Cardiac septum (tissue), 1 donor: ENCODE measurements at regions not wholly inside any gene's neighbourhood (a gene's known extent, or its start where the extent isn't known, plus 50 kb on each side); places are given as distances from the start of the nearest gene placed in this dataset.
"Not testable (repeated sequence)": the region's sequence is repeated elsewhere in the genome, so short reads cannot be mapped to it uniquely, and the experiment has no call there.

ENCODE experiments used
- DNase-seq: peaks from one replicate; pipeline ENCODE4 v3.0.0-alpha.2; 2020; ENCODE audit warnings: low spot score
- intact Hi-C: fragments of 100-400 bp; cut with DNase I; formaldehyde crosslinking; loops from one replicate; pipeline ENCODE4 v1.14.0; 2022
- donor health status: DM: no; HTN: no; CAD: no.

DNA sequence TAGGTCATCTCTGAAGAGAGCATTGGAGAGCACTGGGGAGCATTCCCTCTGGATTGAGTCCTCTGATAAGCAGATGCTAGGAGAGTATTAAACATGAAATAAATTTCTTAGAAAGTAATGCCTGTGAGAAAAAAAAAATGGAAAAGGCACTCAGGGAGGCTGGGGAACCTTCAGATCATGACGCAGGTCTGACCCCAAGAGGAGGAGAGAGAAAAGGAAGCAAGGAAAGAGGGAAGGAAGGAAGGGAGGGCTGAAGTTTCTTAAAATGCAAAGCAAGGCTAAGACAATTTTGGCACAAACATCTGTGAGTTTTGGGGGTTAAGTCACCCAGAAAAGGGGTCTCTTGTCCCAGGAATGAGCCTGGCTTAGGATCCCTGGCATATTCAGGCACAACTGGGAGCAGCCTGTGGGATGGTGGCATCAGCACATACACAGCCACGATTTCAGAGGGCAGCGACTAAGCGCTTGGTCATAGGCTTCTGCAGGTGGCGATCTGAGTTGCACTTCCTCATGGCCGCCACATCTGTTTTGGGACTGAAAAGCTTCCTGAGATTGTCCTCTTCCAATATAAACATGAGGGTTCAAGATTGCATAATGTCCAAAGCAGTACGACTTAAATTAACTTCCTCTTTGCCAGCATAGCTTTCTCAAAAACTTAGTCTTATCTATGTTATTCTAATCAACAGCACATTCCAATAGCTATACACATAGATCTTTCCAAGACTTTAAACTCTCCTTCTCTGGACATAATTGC is 692.7 kb downstream of the DNAH5 start:
- no peak for DNase-seq

DNA sequence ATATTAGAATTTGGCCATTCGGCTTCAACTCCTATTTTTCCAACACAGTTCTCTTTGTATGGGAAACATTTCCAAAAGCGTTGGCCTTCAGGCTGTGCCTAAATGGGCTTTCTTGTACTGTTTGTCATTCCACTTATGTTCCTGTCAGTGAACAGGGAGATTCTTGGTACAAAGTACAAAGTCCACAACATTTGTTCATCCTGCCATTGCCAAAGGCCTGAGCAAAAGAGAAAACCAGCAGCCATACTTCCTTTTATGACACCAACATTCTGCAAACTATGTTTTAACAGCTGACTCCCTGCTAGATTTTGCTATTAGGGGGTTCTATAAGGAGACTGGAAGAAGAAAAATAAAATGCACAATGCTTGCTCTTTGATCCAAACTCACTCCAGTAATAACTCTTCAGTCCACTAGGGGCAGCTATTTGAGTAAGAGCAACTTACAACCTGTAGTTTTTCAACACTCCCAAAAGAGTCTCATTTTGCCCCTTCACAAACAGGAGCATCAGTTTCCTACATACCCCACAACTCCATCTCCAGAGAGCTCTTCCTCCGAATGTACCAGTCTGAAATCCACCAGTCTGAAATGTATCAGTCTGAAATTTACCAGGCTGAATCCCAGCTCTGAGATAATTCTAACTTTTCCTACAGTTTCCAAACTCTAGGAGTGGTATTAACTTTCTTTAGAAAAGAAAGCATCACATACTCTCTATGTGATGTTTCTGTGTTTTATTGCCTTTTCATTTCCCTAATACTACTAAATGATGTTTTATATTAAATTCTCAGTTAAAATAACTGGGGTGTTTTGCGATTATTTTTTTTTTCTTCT is 693.8 kb downstream of the DNAH5 start:
- intact Hi-C loops: no loop called here
- DNase-seq: no peak

More for the DNA sequence above, 692.7 kb downstream of the DNAH5 start:
- intact Hi-C loops: no loop called here

DNA sequence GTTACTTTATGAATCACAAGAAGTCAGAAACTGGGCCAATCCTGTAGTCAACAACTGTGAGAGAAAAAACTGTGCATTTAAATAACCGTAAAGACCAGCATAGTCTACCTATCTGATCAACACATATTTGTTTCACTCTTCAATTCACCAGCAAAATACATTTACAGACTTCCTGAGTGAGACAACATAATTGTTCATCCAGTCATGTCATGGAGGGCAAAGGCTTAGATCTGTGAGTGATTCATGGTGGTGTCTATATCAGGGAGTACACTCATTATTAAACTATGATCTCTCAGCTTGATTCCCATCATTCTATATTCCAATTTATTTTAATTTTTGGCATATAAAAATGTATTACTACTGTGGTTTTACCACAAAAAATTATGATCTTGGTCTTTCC is 694.6 kb downstream of the DNAH5 start:
- intact Hi-C loops: no loop called here
- DNase-seq: no peak

DNA sequence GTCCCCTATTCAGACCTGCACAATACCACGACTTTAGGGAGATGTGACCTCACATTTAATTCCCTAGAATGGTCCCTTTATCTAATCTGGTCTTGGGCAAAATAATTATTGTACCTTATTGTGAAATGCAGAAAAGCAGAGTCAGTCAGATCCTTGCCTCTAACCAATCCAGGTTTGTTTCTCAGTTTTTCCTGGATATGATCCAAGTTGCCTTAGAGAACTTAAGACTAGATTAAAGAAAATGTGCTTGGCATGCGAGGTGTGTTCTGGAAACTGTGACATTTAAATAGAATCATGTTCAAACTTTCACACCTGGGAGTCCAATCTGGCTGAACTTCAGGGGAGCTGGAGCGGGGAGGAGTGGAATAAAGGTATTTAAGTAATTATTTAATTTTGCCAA is 696.2 kb downstream of the DNAH5 start:
- intact Hi-C loops: no loop called here
- DNase-seq: no peak

DNA sequence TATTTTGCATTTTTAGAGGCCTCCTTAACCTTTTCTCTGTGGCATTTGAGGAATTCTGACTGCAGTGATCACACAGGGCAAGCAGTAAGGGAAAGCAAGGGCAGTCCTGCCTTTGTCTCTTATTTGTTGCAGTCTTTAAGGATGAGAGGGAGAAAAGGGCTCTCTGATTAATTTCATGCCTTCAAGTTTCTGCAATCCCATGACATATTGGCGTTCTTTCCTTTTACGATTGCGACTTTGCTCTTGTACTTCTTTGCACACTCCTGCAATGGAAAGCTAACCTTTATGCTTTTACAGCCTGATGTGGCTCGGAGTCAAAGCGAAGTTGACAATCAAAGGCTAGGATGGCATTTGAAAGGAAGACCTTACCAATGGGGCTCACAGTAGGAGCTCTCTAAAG is 698.4 kb downstream of the DNAH5 start:
- intact Hi-C loops: no loop called here
- no peak for DNase-seq

DNA sequence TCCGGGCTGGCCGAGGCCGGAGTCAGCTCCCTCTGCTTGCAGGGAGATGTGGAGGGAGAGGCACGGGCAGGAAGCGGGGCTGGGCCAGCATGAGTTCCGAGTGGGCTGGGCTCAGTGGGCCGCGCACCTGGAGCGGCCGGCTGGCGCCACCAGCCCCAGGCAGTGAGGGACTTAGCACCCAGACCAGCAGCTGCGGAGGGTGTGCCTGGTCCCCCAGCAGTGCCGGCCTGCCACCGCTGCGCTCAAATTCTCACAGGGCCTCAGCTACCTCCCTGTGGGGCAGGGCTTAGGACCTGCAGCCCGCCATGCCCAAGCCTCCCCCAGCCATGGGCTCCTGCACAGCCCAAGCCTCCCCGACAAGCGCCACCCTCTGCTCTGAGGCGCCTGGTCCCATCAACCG is 700.3 kb downstream of the DNAH5 start:
- no peak for DNase-seq
- intact Hi-C loops: no loop called here

DNA sequence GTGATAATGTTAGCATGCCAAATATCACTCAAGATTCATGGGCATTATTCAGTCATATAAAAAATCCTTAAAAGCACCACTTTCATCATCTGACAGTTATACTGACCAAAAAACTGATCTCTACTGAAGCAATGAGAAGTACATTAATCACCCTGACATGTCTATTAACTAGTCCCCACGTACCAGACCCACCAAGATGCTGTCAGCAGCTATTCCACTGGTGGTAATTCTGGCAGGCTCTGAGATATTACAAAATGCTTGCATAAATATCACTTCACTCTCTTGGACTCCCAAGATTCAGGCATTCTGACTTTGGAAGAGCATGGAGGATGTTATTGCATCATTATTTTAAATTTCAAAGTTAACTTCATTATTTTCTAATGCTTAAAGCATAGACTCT is 717.0 kb downstream of the DNAH5 start:
- no peak for DNase-seq
- intact Hi-C loops: no loop called here

DNA sequence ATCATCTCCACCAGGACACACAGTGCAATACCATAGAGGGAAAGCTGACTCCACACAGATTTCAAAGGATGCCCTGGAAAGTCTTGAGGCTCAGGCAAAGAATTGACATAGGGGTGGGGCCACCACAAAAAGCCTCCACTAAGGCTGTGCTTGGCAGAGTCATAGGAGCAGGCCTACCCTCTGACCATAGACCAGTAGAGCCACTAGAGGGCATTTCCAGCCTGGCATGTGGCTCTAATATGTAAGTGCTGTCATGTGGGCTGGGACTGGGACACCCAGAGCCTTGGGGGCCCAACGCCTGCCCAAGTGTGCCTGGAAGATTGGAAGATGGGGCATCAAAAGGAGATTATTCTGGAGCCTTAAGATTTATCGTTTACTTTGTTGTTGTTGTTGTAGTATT is 726.0 kb downstream of the DNAH5 start:
- intact Hi-C loops: no loop called here
- no peak for DNase-seq

DNA sequence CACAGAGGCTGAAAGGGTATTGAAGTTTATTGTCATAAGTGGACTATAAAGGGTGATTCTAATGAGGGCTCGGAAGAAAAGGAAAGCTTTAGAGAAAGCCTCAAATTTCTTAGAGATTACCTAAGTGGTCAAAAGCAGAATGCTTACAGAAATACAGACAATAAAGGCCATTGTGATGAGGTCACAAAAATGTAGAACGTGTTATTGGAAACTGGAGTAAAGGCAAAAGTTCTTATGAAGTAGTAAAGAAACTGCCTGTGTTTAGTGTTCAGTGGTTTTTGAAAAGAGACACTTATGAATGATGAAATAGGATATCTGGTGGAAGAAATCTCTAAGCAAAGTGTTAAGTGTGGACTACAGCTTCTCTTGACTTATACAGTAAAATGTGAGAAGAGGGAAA is 726.9 kb downstream of the DNAH5 start:
- DNase-seq: no peak
- intact Hi-C loops: no loop called here

DNA sequence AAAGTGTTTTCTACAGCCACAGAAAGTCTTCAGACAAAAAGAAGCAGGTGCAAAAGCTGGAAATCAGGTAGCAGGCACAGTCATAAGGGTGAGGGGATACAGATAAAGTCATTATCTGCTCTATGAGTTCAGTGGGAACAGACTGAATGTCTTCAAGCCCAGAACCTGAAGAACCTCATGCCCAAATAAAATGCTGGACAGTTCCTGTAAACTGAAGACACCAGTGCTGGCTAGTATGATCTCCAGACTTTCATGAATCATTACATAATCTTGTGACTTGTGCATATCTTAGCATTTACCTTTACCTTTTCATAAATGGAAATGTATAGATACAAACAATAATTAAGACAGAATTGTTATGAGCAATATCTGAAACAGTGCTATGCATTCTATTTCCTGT is 728.7 kb downstream of the DNAH5 start:
- intact Hi-C loops: no loop called here

DNA sequence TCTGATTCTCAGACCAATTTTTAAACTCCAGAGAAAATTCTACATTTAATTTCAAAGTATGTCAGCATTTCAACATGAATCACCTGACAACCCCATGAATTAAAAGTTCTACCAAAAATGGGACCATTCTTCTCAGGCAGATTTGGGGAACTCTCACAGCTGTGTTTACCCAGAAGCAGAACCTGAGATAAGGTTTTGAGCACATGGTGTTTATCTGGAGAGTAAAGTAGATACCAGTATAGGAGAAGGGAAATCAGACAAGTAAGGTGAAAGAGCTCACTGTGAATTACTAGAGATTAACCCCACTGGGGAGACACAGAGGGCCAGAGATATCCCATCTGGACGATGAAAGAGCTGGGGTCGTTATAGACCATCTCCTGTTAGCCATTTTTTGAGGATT is 729.1 kb downstream of the DNAH5 start:
- intact Hi-C loops: no loop called here
- DNase-seq: no peak

More for the DNA sequence above, 728.7 kb downstream of the DNAH5 start:
- DNase-seq: no peak

DNA sequence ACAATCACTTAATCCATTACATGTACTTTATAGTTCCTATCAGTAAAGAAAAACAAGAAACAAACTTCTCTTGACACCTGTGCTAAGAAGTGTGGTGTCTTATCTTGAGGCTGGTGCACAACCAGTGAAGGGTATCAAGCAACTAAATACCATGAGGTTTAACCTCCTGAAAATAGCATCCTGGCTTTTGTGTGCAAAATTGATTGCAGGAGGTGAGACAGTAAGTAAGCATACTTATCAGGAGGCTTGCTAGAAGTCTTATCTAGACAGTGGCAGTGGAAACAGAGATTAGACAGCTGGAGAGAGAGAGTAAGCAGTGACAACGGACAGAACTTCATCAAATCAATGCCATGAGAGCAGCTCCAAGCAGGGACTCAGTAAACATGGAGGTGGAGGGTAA is 730.3 kb downstream of the DNAH5 start:
- intact Hi-C loops: no loop called here
- DNase-seq: no peak

DNA sequence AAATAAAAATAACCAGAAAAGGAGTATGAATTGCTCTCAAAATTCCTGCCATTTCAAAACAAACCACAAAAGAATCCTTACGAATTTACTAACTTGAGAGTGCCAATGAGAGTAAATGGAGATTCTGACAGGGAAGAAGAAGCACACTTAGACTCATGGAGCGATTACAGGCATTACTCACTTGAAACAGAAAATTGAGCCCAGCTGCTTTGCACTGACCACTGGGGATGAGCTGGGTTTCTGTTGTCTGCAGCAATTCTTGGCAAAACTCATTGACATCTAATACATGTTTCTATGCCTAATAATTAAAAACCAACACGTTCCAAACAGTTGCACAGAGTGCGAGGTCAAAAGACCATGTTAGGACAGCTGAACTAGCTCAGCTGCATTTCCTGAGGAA is 731.6 kb downstream of the DNAH5 start:
- intact Hi-C loops: no loop called here

DNA sequence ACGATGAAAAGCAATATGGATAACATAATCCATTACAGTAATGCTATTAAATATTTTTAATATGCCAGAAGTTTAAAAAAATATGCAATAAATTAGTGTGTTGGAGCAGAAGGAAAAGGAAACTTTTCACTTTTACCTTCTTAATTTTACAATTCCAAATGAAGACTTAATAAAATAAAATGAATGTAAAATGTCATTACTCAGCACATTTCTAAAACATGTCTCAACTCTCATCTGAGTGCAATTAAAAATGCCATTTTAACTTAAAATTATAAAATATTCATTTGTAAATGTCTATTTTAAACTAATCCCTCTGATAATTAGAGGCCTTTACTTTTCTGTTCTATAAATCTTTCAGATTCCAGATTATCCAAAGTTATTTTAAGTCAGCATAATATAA is 733.4 kb downstream of the DNAH5 start:
- intact Hi-C loops: no loop called here
- DNase-seq: no peak

More for the DNA sequence above, 731.6 kb downstream of the DNAH5 start:
- DNase-seq: no peak

DNA sequence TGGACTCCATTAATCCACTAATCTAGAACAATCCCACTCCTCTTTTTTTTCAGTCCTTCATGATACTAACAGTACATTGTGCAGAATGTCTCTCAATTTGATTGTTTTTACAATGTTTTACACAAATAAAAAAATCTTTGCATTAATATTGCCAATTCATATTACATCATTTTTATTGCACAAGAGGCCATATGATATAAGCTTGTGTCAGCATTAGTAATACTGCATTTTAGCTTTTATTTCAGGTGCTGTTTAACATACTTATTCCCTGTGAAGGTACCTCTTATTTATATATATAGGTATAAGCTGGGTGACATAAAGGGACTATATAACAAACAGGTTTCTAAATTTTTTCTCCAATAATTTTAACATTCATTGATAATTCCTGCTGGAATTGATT is 737.4 kb downstream of the DNAH5 start:
- intact Hi-C loops: no loop called here
- DNase-seq: no peak

DNA sequence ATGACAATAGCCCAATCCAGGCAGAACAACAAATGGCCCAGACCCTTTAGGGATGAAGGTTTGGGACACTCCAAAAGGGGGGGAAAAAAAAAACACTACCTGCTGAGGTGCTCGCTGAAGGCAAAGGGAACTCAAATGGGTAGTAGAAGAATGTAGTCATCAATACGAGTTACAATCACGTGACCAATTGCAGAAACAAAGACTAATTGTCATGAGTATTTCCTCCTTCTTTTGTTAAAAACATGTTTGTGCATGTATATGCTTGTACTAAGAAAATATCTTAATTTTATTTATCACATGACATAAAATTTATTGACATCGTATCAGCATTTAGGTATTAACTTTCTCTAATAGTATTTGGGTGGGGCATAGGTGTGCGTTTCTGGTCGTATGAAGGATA is 743.5 kb downstream of the DNAH5 start:
- intact Hi-C loops: no loop called here
- DNase-seq: no peak

DNA sequence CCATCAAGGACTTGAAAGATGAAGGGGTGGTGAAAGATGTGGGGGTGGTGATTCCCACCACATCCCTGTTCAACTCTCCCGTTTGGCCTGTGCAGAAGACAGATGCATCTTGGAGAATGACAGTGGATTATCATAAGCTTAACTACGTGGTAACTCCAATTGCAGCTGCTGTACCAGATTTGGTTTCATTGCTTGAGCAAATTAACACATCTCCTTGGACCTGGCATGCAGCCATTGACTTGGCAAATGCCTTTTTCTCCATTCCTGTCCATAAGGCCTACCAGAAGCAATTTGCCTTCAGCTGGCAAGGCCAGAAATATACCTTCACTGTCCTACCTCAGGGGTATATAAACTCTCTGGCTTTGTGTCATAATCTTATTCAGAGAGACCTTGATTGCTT is 746.3 kb downstream of the DNAH5 start:
- intact Hi-C loops: not testable (repeated sequence)

DNA sequence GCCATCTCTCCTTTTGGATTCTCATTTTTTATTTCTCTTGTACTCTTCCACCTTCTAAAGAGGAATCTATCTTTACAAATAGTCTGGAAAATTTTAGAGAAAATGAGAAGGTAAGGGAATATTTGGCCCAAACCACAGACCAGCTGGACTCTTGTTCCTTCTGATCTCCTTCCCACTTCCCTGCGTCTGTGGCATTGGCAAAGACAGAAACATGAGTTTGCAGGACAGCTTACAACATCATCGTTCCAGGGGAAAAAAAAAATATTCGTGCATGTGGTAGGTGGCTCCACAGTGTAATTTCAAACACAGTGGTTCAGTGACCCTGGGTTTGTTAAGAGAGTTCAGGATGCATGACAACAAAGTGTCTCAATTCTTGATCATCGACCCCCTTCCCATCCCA is 755.0 kb downstream of the DNAH5 start:
- intact Hi-C loops: no loop called here
- no peak for DNase-seq

More for the DNA sequence above, 746.3 kb downstream of the DNAH5 start:
- DNase-seq: not testable (repeated sequence)

DNA sequence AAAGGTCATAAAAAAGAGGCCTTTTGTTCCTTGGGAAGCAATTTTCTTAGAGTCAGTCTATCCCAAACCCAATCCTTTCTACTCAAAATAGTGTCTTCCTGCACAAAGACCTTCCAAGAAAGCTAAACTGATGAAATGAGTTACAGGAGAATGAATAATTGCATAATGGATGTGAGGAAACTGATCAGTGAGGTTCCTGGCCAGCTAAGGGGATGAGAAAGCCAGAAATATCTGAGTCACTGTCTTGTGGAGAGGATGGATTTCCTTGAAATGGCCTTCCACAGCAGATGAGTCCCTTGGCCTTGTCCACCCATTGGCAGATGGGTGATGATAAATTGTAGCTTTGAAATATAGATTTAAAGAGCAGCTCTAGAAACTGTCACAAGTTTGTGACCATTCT is 756.1 kb downstream of the DNAH5 start:
- intact Hi-C loops: no loop called here
- no peak for DNase-seq

DNA sequence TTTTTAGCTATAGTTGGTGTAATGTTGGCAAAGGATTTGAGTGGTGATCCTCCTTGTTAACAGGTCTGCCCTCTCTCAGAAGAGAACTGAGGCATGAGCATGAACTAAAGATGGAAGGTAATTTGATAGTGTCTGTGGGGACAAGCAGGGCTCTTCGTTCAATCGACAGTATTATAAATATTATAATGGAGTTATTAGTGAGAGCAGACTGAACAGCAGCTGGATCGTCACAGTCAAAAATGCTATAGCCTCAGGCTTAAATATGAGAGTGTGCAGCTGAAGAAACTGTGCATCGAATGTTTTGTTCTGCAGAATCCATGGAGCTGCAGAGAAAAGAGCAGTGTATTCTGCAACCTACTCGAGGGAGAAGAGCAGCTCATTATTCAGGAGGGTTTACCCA is 757.3 kb downstream of the DNAH5 start:
- intact Hi-C loops: no loop called here

DNA sequence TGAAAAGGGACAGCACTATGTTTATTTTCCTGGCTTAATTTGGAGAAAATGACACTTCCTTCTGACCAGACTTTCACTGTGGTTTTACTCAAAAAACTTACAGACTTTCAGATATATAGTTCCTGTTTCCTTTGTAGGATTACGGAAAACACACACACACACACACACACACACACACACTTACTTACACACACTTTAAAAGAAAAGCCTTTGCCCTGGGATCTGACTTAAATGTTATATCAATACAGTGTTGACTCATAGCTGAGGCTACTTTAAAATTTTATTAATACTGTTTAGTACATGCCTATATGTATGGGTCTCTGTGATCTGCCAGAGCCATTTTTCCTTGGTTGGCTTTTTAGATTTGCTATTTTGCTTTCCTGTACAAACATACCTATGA is 758.3 kb downstream of the DNAH5 start:
- intact Hi-C loops: no loop called here
- DNase-seq: no peak

More for the DNA sequence above, 757.3 kb downstream of the DNAH5 start:
- DNase-seq: no peak
